K562 (cell line): ENCODE measurements at regions not wholly inside any gene's neighbourhood (a gene's known extent, or its start where the extent isn't known, plus 50 kb on each side); places are given as distances from the start of the nearest gene placed in this dataset.

ENCODE experiments used
- ATAC-seq: fragments of 200-7000 bp; cut with Tn5 transposase; 3 replicates; pipeline ENCODE4 v1.9.1; 2020; ENCODE audit warnings: moderate library complexity
- BruUV-seq: library from RNA; stranded (reverse); fragments of 400-500 nt; replicated peaks from 2 replicates; lab custom pipeline; 2021; lab: Mats Ljungman, UMichigan
- CTCF ChIA-PET: fragments of 300-600 bp; formaldehyde crosslinking; extraction: SDS; loops from one replicate; lab custom pipeline; 2021; ENCODE audit warnings: low intra/inter-chr PET ratio; lab: Yijun Ruan, JAX
- POLR2A ChIA-PET: fragments of 300-600, 350-650 bp; sonication (Branson Sonifier 250); formaldehyde crosslinking; extraction: SDS; loops from one replicate; lab custom pipeline; 2021; ENCODE audit warnings: antibody characterized with exemption, inconsistent platforms; lab: Yijun Ruan, JAX
- DNase-seq, 4 experiments: peaks; one replicate each; pipeline versions ENCODE4 v3.0.0 to v3.0.0-alpha.2; 2011 to 2018; ENCODE audit warnings: low spot score in 3 of 4, mixed read lengths in 3 of 4; ENCODE audit errors: extremely low read depth in 1 of 4
- FAIRE-seq: peaks from 2 replicates; lab custom pipeline; 2011; peaks lifted over from hg19 to GRCh38; lab: Jason Lieb, UNC
- H2AFZ ChIP-seq: 2 replicates; pipeline ENCODE4 v1.6.0; 2011; ENCODE audit warnings: low read depth, low read length, control low read depth, inconsistent platforms
- H3K27ac ChIP-seq: fragments of 200-600 bp; 3 replicates; pipeline ENCODE4 v1.8.0; 2011; ENCODE audit warnings: low read depth, mild to moderate bottlenecking, control low read depth, inconsistent platforms, low read length, moderate library complexity, mixed read lengths; ENCODE audit errors: extremely low read depth
- H3K27me3 ChIP-seq, 2 experiments: fragments of 300-600 bp in 1 of 2; 2 replicates in 1 of 2; 3 replicates in 1 of 2; pipeline versions ENCODE4 v1.6.0 to v1.8.0; 2011; ENCODE audit warnings: inconsistent platforms in 2 of 2, low read length in 2 of 2, mild to moderate bottlenecking in 1 of 2, mixed read lengths in 1 of 2, moderate library complexity in 1 of 2; ENCODE audit not compliant: control insufficient read depth in 2 of 2, insufficient read depth in 2 of 2
- H3K36me3 ChIP-seq: fragments of 300-600 bp; 3 replicates; pipeline ENCODE4 v1.8.0; 2011; ENCODE audit warnings: mild to moderate bottlenecking, low read length, inconsistent platforms; ENCODE audit not compliant: control insufficient read depth, insufficient read depth
- H3K4me1 ChIP-seq, 2 experiments: fragments of 200-600 bp in 1 of 2; replicated peaks in 1 of 2; 2 replicates in 1 of 2; 3 replicates in 1 of 2; pipeline versions ENCODE4 v1.5.1 to v1.8.0; 2011; ENCODE audit warnings: inconsistent platforms in 2 of 2, low read length in 2 of 2, mild to moderate bottlenecking in 1 of 2, mixed read lengths in 1 of 2, moderate library complexity in 1 of 2; ENCODE audit not compliant: control insufficient read depth in 2 of 2, insufficient read depth in 2 of 2
- H3K4me2 ChIP-seq: 2 replicates; pipeline ENCODE4 v1.6.1; 2011; ENCODE audit warnings: low read length, control low read depth, inconsistent platforms, mixed read lengths; ENCODE audit not compliant: insufficient read depth
- H3K4me3 ChIP-seq: fragments of 200-600 bp; sonication (generic), shearing (Covaris generic); 2 replicates; pipeline ENCODE4 v1.5.1; 2016; ENCODE audit warnings: control low read depth, inconsistent platforms
- H3K79me2 ChIP-seq: fragments of 200-600 bp; 3 replicates; pipeline ENCODE4 v1.8.0; 2011; ENCODE audit warnings: low read length, inconsistent platforms; ENCODE audit not compliant: control insufficient read depth, insufficient read depth
- H3K9ac ChIP-seq, 2 experiments: 2 replicates each; pipeline versions ENCODE4 v1.6.0 to v1.6.1; 2011; ENCODE audit warnings: low read depth in 2 of 2, low read length in 2 of 2, control low read depth in 1 of 2, inconsistent platforms in 1 of 2, mild to moderate bottlenecking in 1 of 2, mixed read lengths in 1 of 2; ENCODE audit not compliant: insufficient read depth in 1 of 2
- H3K9me1 ChIP-seq: one replicate; pipeline ENCODE4 v1.6.0; 2011; ENCODE audit warnings: inconsistent platforms, mild to moderate bottlenecking, low read length, moderate library complexity; ENCODE audit not compliant: control insufficient read depth, insufficient read depth
- H3K9me3 ChIP-seq: replicated peaks from 2 replicates; pipeline ENCODE4 v1.5.1; 2011; ENCODE audit warnings: low read depth, low read length, inconsistent platforms; ENCODE audit not compliant: control insufficient read depth, insufficient read depth
- H4K20me1 ChIP-seq: replicated peaks from 2 replicates; pipeline ENCODE4 v1.6.1; 2011; ENCODE audit warnings: low read length, inconsistent platforms, mixed read lengths; ENCODE audit not compliant: control insufficient read depth, insufficient read depth
- CBFA2T3 ChIP-seq: fragments of 450-650 bp; IDR thresholded peaks from 2 replicates; pipeline ENCODE4 v1.6.1; 2017
- KHSRP ChIP-seq: fragments of 450-650 bp; IDR thresholded peaks from 2 replicates; pipeline ENCODE4 v1.6.1; 2017
- MEIS2 ChIP-seq: fragments of 450-650 bp; IDR thresholded peaks from 2 replicates; pipeline ENCODE4 v1.6.1; 2014; ENCODE audit warnings: mild to moderate bottlenecking; ENCODE audit not compliant: partially characterized antibody
- U2AF1 ChIP-seq: fragments of 200-400 bp; formaldehyde crosslinking; optimal IDR thresholded peaks from 2 replicates; pipeline ENCODE3; 2017; ENCODE audit warnings: mild to moderate bottlenecking, low read depth, low read length, moderate library complexity
- ZFP36 ChIP-seq: fragments of 150-350 bp; IDR thresholded peaks from 2 replicates; pipeline ENCODE4 v1.6.1; 2018; ENCODE audit warnings: low read length, low read depth; ENCODE audit not compliant: partially characterized antibody
- ZKSCAN3 ChIP-seq: fragments of 250-450 bp; sonication (Bioruptor Pico); IDR thresholded peaks from 2 replicates; pipeline ENCODE4 v1.4.0; 2020
- WGBS: fragments of 100-300 bp; shearing (Covaris generic); methylation state at CpG from one replicate; pipeline ENCODE4 v1.1.6; 2016; ENCODE audit warnings: low coverage, mixed read lengths; ENCODE audit not compliant: insufficient coverage; ENCODE audit errors: missing lambda C conversion rate; 5-methylcytosine and 5-hydroxymethylcytosine counted together
- in situ Hi-C: fragments of 300-500 bp; cut with MboI; formaldehyde crosslinking; loops from 4 replicates; pipeline ENCODE4 v1.15.0; 2018; ENCODE audit warnings: inconsistent platforms, mixed read lengths
- intact Hi-C: fragments of 100-400 bp; cut with micrococcal nuclease; formaldehyde crosslinking; loops from 2 replicates; pipeline ENCODE4 v1.14.2; 2022
- TF ChIP-seq, protein P1 (sequence below): sonication (generic); formaldehyde crosslinking; IDR thresholded peaks from 2 replicates; pipeline ENCODE4 v1.5.0; 2020; ENCODE audit warnings: missing genetic modification reagents
- TF ChIP-seq, protein P2 (sequence below): fragments of 250-450 bp; sonication (Bioruptor Pico); IDR thresholded peaks from 2 replicates; pipeline ENCODE4 v1.8.0; 2022; ENCODE audit warnings: moderate library complexity, mild to moderate bottlenecking, inconsistent platforms

DNA sequence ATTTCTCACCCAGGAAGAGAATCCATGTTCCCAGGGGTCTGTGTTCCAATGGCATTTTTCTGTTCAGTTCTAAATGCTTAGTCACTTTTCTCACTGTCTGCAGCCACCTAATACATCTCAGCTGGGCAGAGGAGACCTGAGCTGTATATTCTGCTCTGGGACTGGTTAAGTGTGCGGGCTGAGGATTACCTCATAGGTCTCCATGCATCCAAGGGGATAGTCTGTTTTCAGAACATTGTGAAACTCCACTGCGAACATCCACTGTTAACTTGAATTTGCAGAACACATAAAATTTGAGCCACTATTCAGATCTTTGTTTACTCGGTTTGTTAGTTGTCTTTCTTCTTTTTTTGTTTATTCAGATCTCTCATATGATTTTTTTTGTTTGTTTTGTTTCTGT lies 947.1 kb downstream of the TFAP2A start:
- H3K27ac ChIP-seq, result no peak overlapping the region
- H3K36me3 ChIP-seq, result no peaks in the 10 kb centered on the region
- no peaks in the 10 kb centered on the region for H3K4me1 ChIP-seq
- DNase-seq, result no peak
- ChIA-PET POLR2A (no interaction called here), CTCF (no interaction called here)
- in situ Hi-C loops (no loop called here), intact Hi-C loops (no loop called here)
- 0% methylated on average over 3 of the region's 3 CpGs for WGBS
- H2AFZ ChIP-seq, result no peak overlapping the region
- H3K9me3 ChIP-seq, result 0 out of 2 replicates have a peak, but pooled peaks cover 3% of the 10 kb centered on the region
- ATAC-seq, result no peak
- H4K20me1 ChIP-seq, result no peaks in the 10 kb centered on the region
- H3K9ac ChIP-seq, result no peak overlapping the region
- no peak overlapping the region for H3K4me3 ChIP-seq
- H3K27me3 ChIP-seq, result no peaks in the 10 kb centered on the region
- H3K9me1 ChIP-seq, result no peaks in the 10 kb centered on the region
- TF ChIP-seq ZKSCAN3 (CRISPR knock-in tag) (no peak), U2AF1 (no peak), KHSRP (no peak), CBFA2T3 (no peak), MEIS2 (no peak), ZFP36 (no peak)
- TF ChIP-seq, protein P1, sequence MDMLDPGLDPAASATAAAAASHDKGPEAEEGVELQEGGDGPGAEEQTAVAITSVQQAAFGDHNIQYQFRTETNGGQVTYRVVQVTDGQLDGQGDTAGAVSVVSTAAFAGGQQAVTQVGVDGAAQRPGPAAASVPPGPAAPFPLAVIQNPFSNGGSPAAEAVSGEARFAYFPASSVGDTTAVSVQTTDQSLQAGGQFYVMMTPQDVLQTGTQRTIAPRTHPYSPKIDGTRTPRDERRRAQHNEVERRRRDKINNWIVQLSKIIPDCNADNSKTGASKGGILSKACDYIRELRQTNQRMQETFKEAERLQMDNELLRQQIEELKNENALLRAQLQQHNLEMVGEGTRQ (CRISPR knock-in tag), result no peak
- TF ChIP-seq, protein P2, sequence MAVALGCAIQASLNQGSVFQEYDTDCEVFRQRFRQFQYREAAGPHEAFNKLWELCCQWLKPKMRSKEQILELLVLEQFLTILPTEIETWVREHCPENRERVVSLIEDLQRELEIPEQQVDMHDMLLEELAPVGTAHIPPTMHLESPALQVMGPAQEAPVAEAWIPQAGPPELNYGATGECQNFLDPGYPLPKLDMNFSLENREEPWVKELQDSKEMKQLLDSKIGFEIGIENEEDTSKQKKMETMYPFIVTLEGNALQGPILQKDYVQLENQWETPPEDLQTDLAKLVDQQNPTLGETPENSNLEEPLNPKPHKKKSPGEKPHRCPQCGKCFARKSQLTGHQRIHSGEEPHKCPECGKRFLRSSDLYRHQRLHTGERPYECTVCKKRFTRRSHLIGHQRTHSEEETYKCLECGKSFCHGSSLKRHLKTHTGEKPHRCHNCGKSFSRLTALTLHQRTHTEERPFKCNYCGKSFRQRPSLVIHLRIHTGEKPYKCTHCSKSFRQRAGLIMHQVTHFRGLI (CRISPR knock-in tag), result no peak
- no peak overlapping the region for H3K4me2 ChIP-seq
- BruUV-seq, result no TSS peak
- no peaks in the 10 kb centered on the region for H3K79me2 ChIP-seq
- no peak for FAIRE-seq
